SK-N-MC (cell line): ENCODE measurements at regions not wholly inside any gene's neighbourhood (a gene's known extent, or its start where the extent isn't known, plus 50 kb on each side); places are given as distances from the start of the nearest gene placed in this dataset.
"Not testable (repeated sequence)": the region's sequence is repeated elsewhere in the genome, so short reads cannot be mapped to it uniquely, and the experiment has no call there.

Source experiments
- EZH2 ChIP-seq: fragments of 200-600 bp; sonication (generic); IDR thresholded peaks from one replicate; pipeline ENCODE4 v1.6.1; 2017; ENCODE audit warnings: antibody characterized with exemption
- POLR2AphosphoS5 ChIP-seq: IDR thresholded peaks from 2 replicates; pipeline ENCODE4 v1.6.1; 2012; ENCODE audit warnings: mild to moderate bottlenecking, low read depth, low read length, borderline replicate concordance

- TF ChIP-seq EZH2, POLR2AphosphoS5: not testable (repeated sequence)
Observed at GRCh38 chr2:220779076-220779475, 793.0 kb downstream of the EPHA4 start.
